A673 (cell line): ENCODE measurements at regions not wholly inside any gene's neighbourhood (a gene's known extent, or its start where the extent isn't known, plus 50 kb on each side); places are given as distances from the start of the nearest gene placed in this dataset.

Experiments used
- BruUV-seq: library from RNA; stranded (reverse); fragments of 400-500 nt; replicated peaks from 2 replicates; lab custom pipeline; 2021; lab: Mats Ljungman, UMichigan
- CTCF ChIA-PET: fragments of 300-600 bp; sonication (Branson Sonifier 250); formaldehyde crosslinking; loops from one replicate; lab custom pipeline; 2022; ENCODE audit warnings: antibody characterized with exemption; lab: Charles Lee
- POLR2A ChIA-PET: fragments of 300-600 bp; sonication (Branson Sonifier 250); formaldehyde crosslinking; loops from one replicate; lab custom pipeline; 2022; ENCODE audit warnings: antibody characterized with exemption; ENCODE audit not compliant: low non-redundant PET; lab: Charles Lee
- DNase-seq: peaks from one replicate; pipeline ENCODE4 v3.0.0-alpha.2; 2015; ENCODE audit warnings: low spot score
- H3K27ac ChIP-seq: fragments of 200-600 bp; sonication (generic); 2 replicates; pipeline ENCODE4 v1.5.1; 2016; ENCODE audit warnings: mixed run types, low read depth, mild to moderate bottlenecking, mixed read lengths, antibody characterized with exemption, low read length; ENCODE audit not compliant: poor library complexity, severe bottlenecking
- H3K27me3 ChIP-seq: fragments of 200-600 bp; sonication (generic); replicated peaks from 2 replicates; pipeline ENCODE4 v1.6.1; 2017; ENCODE audit warnings: mixed run types, low read depth, mild to moderate bottlenecking, mixed read lengths, antibody characterized with exemption, low read length; ENCODE audit not compliant: insufficient read depth, poor library complexity
- H3K36me3 ChIP-seq: fragments of 200-600 bp; sonication (generic); 2 replicates; pipeline ENCODE4 v1.6.1; 2016; ENCODE audit warnings: mixed run types, mild to moderate bottlenecking, mixed read lengths, antibody characterized with exemption, low read length; ENCODE audit not compliant: insufficient read depth, poor library complexity, severe bottlenecking
- H3K4me1 ChIP-seq: fragments of 200-600 bp; sonication (generic); 2 replicates; pipeline ENCODE4 v1.6.1; 2017; ENCODE audit warnings: mixed run types, mild to moderate bottlenecking, mixed read lengths, antibody characterized with exemption, low read length; ENCODE audit not compliant: insufficient read depth, poor library complexity, severe bottlenecking
- H3K4me3 ChIP-seq: fragments of 200-600 bp; sonication (generic); 2 replicates; pipeline ENCODE4 v1.5.1; 2016; ENCODE audit warnings: low read depth, mixed run types, mild to moderate bottlenecking, mixed read lengths, low read length; ENCODE audit not compliant: poor library complexity, severe bottlenecking
- H3K9me3 ChIP-seq: fragments of 200-600 bp; sonication (generic); 2 replicates; pipeline ENCODE4 v1.6.1; 2016; ENCODE audit warnings: mixed run types, low read depth, mild to moderate bottlenecking, mixed read lengths, antibody characterized with exemption, low read length; ENCODE audit not compliant: poor library complexity, severe bottlenecking
- EZH2 ChIP-seq: fragments of 200-600 bp; sonication (generic); IDR thresholded peaks from 2 replicates; pipeline ENCODE4 v1.6.1; 2017; ENCODE audit warnings: borderline replicate concordance, low read depth, mild to moderate bottlenecking, mixed read lengths, antibody characterized with exemption, low read length; ENCODE audit not compliant: poor library complexity, severe bottlenecking
- intact Hi-C: fragments of 100-400 bp; cut with micrococcal nuclease; formaldehyde crosslinking; loops from one replicate; pipeline ENCODE4 v1.10.0; 2022; ENCODE audit not compliant: unreplicated experiment
- TF ChIP-seq, protein P1 (sequence below): fragments of 300-800, 200-600 bp; sonication (generic); conservative IDR thresholded peaks from 2 replicates; pipeline ENCODE4 v1.5.1; 2017; ENCODE audit warnings: low read depth, mild to moderate bottlenecking, antibody characterized with exemption, low read length, moderate library complexity, mixed read lengths

DNA sequence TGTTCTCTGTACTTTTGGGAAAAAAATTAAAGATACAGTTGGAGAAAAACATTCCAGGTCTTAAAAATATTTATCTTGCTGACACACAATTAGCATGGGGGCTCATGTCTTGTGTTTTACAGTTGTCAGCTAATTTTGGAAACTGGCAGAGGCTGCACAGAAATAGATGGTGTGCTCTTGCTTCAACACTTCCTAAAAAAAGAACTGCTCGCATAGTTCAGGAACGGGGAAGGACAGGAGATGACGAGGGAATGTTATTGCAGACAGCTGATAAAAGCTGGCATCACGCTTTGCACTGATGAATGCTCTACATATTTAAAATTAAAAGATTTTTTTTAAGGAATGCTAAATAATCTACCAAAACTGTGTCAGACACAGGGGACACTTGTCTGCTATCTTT lies 103.5 kb upstream of the CELF2 start:
- no peaks in the 10 kb centered on the region for H3K36me3 ChIP-seq
- BruUV-seq, result no TSS peak
- no peak for TF ChIP-seq EZH2
- TF ChIP-seq, protein P1, sequence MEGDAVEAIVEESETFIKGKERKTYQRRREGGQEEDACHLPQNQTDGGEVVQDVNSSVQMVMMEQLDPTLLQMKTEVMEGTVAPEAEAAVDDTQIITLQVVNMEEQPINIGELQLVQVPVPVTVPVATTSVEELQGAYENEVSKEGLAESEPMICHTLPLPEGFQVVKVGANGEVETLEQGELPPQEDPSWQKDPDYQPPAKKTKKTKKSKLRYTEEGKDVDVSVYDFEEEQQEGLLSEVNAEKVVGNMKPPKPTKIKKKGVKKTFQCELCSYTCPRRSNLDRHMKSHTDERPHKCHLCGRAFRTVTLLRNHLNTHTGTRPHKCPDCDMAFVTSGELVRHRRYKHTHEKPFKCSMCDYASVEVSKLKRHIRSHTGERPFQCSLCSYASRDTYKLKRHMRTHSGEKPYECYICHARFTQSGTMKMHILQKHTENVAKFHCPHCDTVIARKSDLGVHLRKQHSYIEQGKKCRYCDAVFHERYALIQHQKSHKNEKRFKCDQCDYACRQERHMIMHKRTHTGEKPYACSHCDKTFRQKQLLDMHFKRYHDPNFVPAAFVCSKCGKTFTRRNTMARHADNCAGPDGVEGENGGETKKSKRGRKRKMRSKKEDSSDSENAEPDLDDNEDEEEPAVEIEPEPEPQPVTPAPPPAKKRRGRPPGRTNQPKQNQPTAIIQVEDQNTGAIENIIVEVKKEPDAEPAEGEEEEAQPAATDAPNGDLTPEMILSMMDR, result no peak
- intact Hi-C loops, result no loop called here
- no peak for DNase-seq
- POLR2A ChIA-PET, result no interaction called here
- H3K4me1 ChIP-seq, result no peaks in the 10 kb centered on the region
- H3K9me3 ChIP-seq, result no peaks in the 10 kb centered on the region
- no peak overlapping the region for H3K4me3 ChIP-seq
- H3K27me3 ChIP-seq, result peaks cover 46% of the 10 kb centered on the region
- no peak overlapping the region for H3K27ac ChIP-seq
- CTCF ChIA-PET, result no interaction called here

- Histone ChIP-seq H3K4me1 (no peaks in the 10 kb centered on the region), H3K27ac (no peak overlapping the region), H3K9me3 (no peaks in the 10 kb centered on the region), H3K4me3 (no peak overlapping the region), H3K27me3 (peaks cover 56% of the 10 kb centered on the region), H3K36me3 (no peaks in the 10 kb centered on the region)
- intact Hi-C loops, result no loop called here
- ChIA-PET CTCF (no interaction called here), POLR2A (no interaction called here)
- TF ChIP-seq, protein P1, result no peak
- no peak for TF ChIP-seq EZH2
- DNase-seq, result no peak
- no TSS peak for BruUV-seq
Observed at GRCh38 chr10:10915215-10915614, 102.5 kb upstream of the CELF2 start.

DNA sequence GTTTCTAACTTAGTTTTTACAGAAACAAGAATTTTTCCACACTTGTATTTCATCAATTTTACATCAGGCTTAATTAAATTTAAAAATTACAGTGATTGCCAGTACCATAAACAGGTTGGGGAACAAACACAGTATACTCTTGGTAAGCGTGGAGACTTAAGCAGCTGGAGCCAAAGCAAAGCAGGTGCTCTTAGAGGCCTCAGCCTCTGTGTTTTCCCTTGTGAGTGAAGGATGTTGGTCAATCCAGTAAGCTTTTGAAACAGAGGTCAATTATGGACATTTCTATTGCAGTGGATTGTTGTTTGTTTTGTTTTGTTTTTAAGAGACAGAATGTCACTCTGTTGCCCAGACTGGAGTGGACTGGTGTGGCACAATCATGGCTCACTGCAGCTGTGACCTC lies 100.6 kb upstream of the CELF2 start:
- no peak for DNase-seq
- no peaks in the 10 kb centered on the region for H3K9me3 ChIP-seq
- CTCF ChIA-PET, result no interaction called here
- H3K36me3 ChIP-seq, result no peaks in the 10 kb centered on the region
- no peak overlapping the region for H3K4me3 ChIP-seq
- intact Hi-C loops, result no loop called here
- no peak overlapping the region for H3K27ac ChIP-seq
- H3K4me1 ChIP-seq, result no peaks in the 10 kb centered on the region
- peaks cover 64% of the 10 kb centered on the region for H3K27me3 ChIP-seq
- TF ChIP-seq, protein P1, result no peak
- no peak for TF ChIP-seq EZH2
- POLR2A ChIA-PET, result interaction anchor here (0.6 kb wide), 1 partner anchor 312 kb away, joined by 5 read pairs; no protein-coding TSS in a partner anchor
- BruUV-seq, result no TSS peak
